Astrocyte (in vitro differentiated cells and primary cell): ENCODE measurements at regions not wholly inside any gene's neighbourhood (a gene's known extent, or its start where the extent isn't known, plus 50 kb on each side); places are given as distances from the start of the nearest gene placed in this dataset.
"Not testable (repeated sequence)": the region's sequence is repeated elsewhere in the genome, so short reads cannot be mapped to it uniquely, and the experiment has no call there.

Source experiments
- DNase-seq: peaks from one replicate; pipeline ENCODE4 v3.0.0-alpha.2; 2010; ENCODE audit warnings: low read depth
- FAIRE-seq: peaks from 2 replicates; lab custom pipeline; 2011; peaks lifted over from hg19 to GRCh38; lab: Jason Lieb, UNC
- H2AFZ ChIP-seq: 2 replicates; pipeline ENCODE4 v1.6.0; 2012; ENCODE audit warnings: low read depth, low read length, inconsistent platforms
- H3K27ac ChIP-seq: 2 replicates; pipeline ENCODE4 v1.5.1; 2011; ENCODE audit warnings: low read depth, low read length, inconsistent platforms
- H3K27me3 ChIP-seq: 2 replicates; pipeline ENCODE4 v1.6.0; 2011; ENCODE audit warnings: low read length, inconsistent platforms; ENCODE audit not compliant: insufficient read depth
- H3K36me3 ChIP-seq: 2 replicates; pipeline ENCODE4 v1.5.1; 2011; ENCODE audit warnings: low read length, inconsistent platforms; ENCODE audit not compliant: insufficient read depth
- H3K4me1 ChIP-seq: 2 replicates; pipeline ENCODE4 v1.5.1; 2011; ENCODE audit warnings: low read length, inconsistent platforms; ENCODE audit not compliant: insufficient read depth
- H3K4me2 ChIP-seq: 2 replicates; pipeline ENCODE4 v1.6.0; 2012; ENCODE audit warnings: low read length, inconsistent platforms
- H3K4me3 ChIP-seq: 2 replicates; pipeline ENCODE4 v1.5.1; 2011; ENCODE audit warnings: low read depth, mild to moderate bottlenecking, low read length, inconsistent platforms; ENCODE audit not compliant: insufficient read depth
- H3K79me2 ChIP-seq: 2 replicates; pipeline ENCODE4 v1.6.0; 2012; ENCODE audit warnings: mild to moderate bottlenecking, low read length, inconsistent platforms; ENCODE audit not compliant: insufficient read depth
- H3K9ac ChIP-seq: 2 replicates; pipeline ENCODE4 v1.6.0; 2012; ENCODE audit warnings: mild to moderate bottlenecking, low read length, inconsistent platforms
- H3K9me3 ChIP-seq: 2 replicates; pipeline ENCODE4 v1.5.1; 2012; ENCODE audit warnings: low read depth, mild to moderate bottlenecking, low read length, inconsistent platforms; ENCODE audit not compliant: insufficient read depth
- H4K20me1 ChIP-seq: 2 replicates; pipeline ENCODE4 v1.6.0; 2012; ENCODE audit warnings: low read length, inconsistent platforms; ENCODE audit not compliant: insufficient read depth
- H3K27ac Mint-ChIP-seq: one replicate; pipeline ENCODE4 v1.8.0; 2021; ENCODE audit warnings: mild to moderate bottlenecking, mixed read lengths; ENCODE audit not compliant: unreplicated experiment
- H3K27me3 Mint-ChIP-seq: one replicate; pipeline ENCODE4 v1.8.0; 2021; ENCODE audit warnings: low read depth, mixed read lengths; ENCODE audit not compliant: unreplicated experiment
- H3K36me3 Mint-ChIP-seq: one replicate; pipeline ENCODE4 v1.8.0; 2021; ENCODE audit warnings: low read depth, mixed read lengths; ENCODE audit not compliant: unreplicated experiment
- H3K4me1 Mint-ChIP-seq: one replicate; pipeline ENCODE4 v1.8.0; 2021; ENCODE audit warnings: low read depth, mixed read lengths; ENCODE audit not compliant: unreplicated experiment
- H3K4me3 Mint-ChIP-seq: one replicate; pipeline ENCODE4 v1.8.0; 2021; ENCODE audit warnings: mild to moderate bottlenecking, moderate library complexity, mixed read lengths; ENCODE audit not compliant: unreplicated experiment
- H3K9me3 Mint-ChIP-seq: one replicate; pipeline ENCODE4 v1.8.0; 2021; ENCODE audit warnings: mild to moderate bottlenecking, mixed read lengths; ENCODE audit not compliant: unreplicated experiment
- EZH2 ChIP-seq: IDR thresholded peaks from 2 replicates; pipeline ENCODE4 v1.6.1; 2012; ENCODE audit warnings: mild to moderate bottlenecking, low read length, inconsistent platforms; ENCODE audit not compliant: insufficient read depth
- TF ChIP-seq, protein P1 (sequence below): IDR thresholded peaks from 2 replicates; pipeline ENCODE4 v1.5.1; 2011; ENCODE audit warnings: low read depth, mild to moderate bottlenecking, inconsistent platforms, low read length, moderate library complexity; ENCODE audit not compliant: insufficient read depth

DNA sequence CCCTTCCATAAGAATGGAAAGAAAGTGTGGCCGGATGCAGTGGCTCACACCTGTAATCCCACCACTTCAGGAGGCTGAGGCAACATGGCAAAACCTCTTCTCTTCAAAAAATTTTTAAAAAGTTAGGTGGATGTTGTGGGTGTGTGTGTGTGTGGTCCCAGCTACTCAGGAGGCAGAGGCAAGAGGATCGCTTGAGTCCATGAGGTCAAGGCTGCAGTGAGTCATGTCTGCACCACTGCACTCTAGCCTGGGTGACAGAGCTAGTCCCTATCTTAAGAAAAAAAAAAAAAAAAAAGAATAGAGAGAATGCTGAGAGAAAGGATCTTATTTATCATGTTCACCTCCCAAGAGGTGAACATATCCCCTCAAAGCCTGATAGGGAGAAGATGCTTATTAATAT, 492.1 kb upstream of the SMIM31 start:
- H3K4me2 ChIP-seq = no peak overlapping the region

DNA sequence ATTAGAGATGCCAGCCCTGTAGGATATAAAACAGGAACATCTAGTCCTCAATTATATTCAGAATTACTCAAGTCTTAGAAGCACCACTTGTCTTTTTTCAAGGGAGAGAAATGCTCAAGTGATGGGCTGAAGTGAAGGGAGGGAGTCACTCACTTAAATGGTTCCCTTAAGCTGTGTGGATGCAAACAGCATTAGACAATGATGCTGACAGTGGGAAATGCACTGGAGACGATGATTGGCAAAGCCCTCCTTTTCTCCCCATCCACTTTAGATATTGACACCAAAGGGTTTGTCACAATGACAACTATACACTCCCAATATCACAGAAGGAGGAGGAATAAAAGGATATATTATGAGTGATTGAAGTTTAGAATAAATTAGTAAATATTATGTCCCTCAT, 491.4 kb upstream of the SMIM31 start:
- H3K4me1 Mint-ChIP-seq, H4K20me1 ChIP-seq, H3K27me3 Mint-ChIP-seq, FAIRE-seq, H3K9ac ChIP-seq, H3K79me2 ChIP-seq, H3K36me3 ChIP-seq, H3K9me3 Mint-ChIP-seq, H3K4me1 ChIP-seq, H3K27me3 ChIP-seq, H3K27ac ChIP-seq, H3K4me3 ChIP-seq, H3K4me3 Mint-ChIP-seq, H2AFZ ChIP-seq, H3K36me3 Mint-ChIP-seq, DNase-seq, H3K9me3 ChIP-seq, H3K4me2 ChIP-seq, H3K27ac Mint-ChIP-seq: not testable (repeated sequence)

More for the DNA sequence above, 492.1 kb upstream of the SMIM31 start:
- Mint-ChIP-seq H3K27ac (no peak overlapping the region), H3K4me3 (no peak overlapping the region), H3K27me3 (no peaks in the 10 kb centered on the region), H3K36me3 (no peaks in the 10 kb centered on the region), H3K4me1 (no peaks in the 10 kb centered on the region), H3K9me3 (no peaks in the 10 kb centered on the region)
- FAIRE-seq (no peak), DNase-seq (no peak)
- Histone ChIP-seq H2AFZ (no peak overlapping the region), H3K9me3 (no peaks in the 10 kb centered on the region), H3K36me3 (no peaks in the 10 kb centered on the region), H3K27me3 (no peaks in the 10 kb centered on the region), H3K4me3 (no peak overlapping the region), H3K79me2 (no peaks in the 10 kb centered on the region), H3K9ac (no peak overlapping the region), H4K20me1 (no peaks in the 10 kb centered on the region), H3K4me1 (no peaks in the 10 kb centered on the region), H3K27ac (no peak overlapping the region)
- no peak for TF ChIP-seq EZH2
- TF ChIP-seq, protein P1, sequence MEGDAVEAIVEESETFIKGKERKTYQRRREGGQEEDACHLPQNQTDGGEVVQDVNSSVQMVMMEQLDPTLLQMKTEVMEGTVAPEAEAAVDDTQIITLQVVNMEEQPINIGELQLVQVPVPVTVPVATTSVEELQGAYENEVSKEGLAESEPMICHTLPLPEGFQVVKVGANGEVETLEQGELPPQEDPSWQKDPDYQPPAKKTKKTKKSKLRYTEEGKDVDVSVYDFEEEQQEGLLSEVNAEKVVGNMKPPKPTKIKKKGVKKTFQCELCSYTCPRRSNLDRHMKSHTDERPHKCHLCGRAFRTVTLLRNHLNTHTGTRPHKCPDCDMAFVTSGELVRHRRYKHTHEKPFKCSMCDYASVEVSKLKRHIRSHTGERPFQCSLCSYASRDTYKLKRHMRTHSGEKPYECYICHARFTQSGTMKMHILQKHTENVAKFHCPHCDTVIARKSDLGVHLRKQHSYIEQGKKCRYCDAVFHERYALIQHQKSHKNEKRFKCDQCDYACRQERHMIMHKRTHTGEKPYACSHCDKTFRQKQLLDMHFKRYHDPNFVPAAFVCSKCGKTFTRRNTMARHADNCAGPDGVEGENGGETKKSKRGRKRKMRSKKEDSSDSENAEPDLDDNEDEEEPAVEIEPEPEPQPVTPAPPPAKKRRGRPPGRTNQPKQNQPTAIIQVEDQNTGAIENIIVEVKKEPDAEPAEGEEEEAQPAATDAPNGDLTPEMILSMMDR = no peak

DNA sequence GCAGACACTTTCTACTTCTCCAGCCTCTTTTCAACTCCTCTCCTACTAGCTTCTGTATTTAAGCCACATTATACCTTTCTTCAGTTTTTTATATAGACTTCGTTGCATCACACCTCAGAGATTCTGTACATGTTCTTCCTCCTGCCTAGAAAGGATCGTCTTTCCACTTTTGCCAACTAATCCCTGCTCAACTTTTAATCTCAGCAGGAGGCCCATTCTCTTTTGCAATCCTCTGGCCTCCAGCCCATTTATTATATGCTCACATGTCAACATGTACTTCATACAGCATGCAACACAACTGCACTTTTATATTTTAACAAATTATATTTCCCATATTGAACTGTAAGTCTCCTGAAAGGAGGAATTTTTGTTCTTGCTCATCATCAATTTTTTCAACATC, 476.5 kb upstream of the SMIM31 start:
- not testable (repeated sequence) for H3K4me2 ChIP-seq, H3K36me3 ChIP-seq, H3K9ac ChIP-seq, H3K4me1 Mint-ChIP-seq, H2AFZ ChIP-seq, H4K20me1 ChIP-seq, H3K4me1 ChIP-seq, H3K27ac ChIP-seq, H3K4me3 ChIP-seq, H3K9me3 Mint-ChIP-seq, H3K27me3 Mint-ChIP-seq, FAIRE-seq, H3K36me3 Mint-ChIP-seq, H3K79me2 ChIP-seq, H3K9me3 ChIP-seq, DNase-seq, H3K27ac Mint-ChIP-seq, H3K4me3 Mint-ChIP-seq, H3K27me3 ChIP-seq

DNA sequence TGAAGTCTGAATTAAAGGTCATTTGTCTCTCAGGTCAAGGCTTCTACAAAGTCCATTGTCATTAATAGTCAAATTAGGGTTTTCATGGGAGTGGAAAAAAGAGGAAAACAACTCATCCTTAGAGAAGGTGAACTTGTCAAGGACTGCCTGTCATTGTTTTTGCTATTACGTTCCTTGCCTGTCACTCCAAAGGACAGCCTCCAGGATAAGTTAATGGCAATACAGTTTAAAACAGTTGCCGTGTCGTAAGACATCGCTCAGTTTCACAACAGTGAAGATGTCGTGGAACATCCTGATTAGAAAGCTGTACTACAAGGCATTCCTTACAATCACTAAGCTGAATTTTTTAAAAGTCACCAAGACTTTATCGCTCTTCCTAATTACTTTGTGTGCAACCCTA, 466.8 kb upstream of the SMIM31 start:
- Histone ChIP-seq H3K9ac (no peak overlapping the region), H3K4me3 (no peak overlapping the region), H4K20me1 (no peaks in the 10 kb centered on the region), H3K79me2 (no peaks in the 10 kb centered on the region), H3K9me3 (no peaks in the 10 kb centered on the region), H3K27me3 (no peaks in the 10 kb centered on the region), H3K4me1 (no peaks in the 10 kb centered on the region), H3K36me3 (no peaks in the 10 kb centered on the region), H3K4me2 (no peak overlapping the region), H2AFZ (no peak overlapping the region), H3K27ac (no peak overlapping the region)
- Mint-ChIP-seq H3K36me3 (no peaks in the 10 kb centered on the region), H3K27me3 (no peaks in the 10 kb centered on the region), H3K9me3 (no peaks in the 10 kb centered on the region), H3K4me3 (no peak overlapping the region), H3K4me1 (no peaks in the 10 kb centered on the region), H3K27ac (no peak overlapping the region)
- DNase-seq (no peak), FAIRE-seq (no peak)
- no peak for TF ChIP-seq EZH2
- TF ChIP-seq, protein P1 = no peak
